ENCODE measurements at regions not wholly inside any gene's neighbourhood (a gene's known extent, or its start where the extent isn't known, plus 50 kb on each side); places are given as distances from the start of the nearest gene placed in this dataset.

GRCh38 chr1:98048751-98049325 lies 128.0 kb upstream of the DPYD start:
- Histone ChIP-seq H3K27me3 (ENCODE audit: control insufficient read depth, insufficient read depth, low read length) (peaks cover 88% of the 10 kb centered on the region), H3K4me3 (ENCODE audit: insufficient read depth, low read depth, low read length) (peak overlapping the region; percentile 11; the same call in 1 of the 2 replicates), H3K36me3 (replicated peaks; ENCODE audit: control insufficient read depth, insufficient read depth, low read length) (no peaks in the 10 kb centered on the region)
- DNase-seq = peak; percentile 26

GRCh38 chr1:98048244-98048643 lies 127.4 kb upstream of the DPYD start:
- Histone ChIP-seq H3K27me3 (ENCODE audit: control insufficient read depth, insufficient read depth, low read length) (peaks cover 89% of the 10 kb centered on the region), H3K36me3 (replicated peaks; ENCODE audit: control insufficient read depth, insufficient read depth, low read length) (no peaks in the 10 kb centered on the region), H3K4me3 (ENCODE audit: insufficient read depth, low read depth, low read length) (peak overlapping the region; percentile 11; the same call in 1 of the 2 replicates)
- DNase-seq = peak; percentile 70

GRCh38 chr1:98047171-98047570 lies 126.3 kb upstream of the DPYD start:
- H3K27me3 ChIP-seq (ENCODE audit: control insufficient read depth, insufficient read depth, low read length) = peaks cover 86% of the 10 kb centered on the region
- DNase-seq = no peak

GRCh38 chr1:98045767-98046641 lies 125.2 kb upstream of the DPYD start:
- Histone ChIP-seq H3K4me3 (ENCODE audit: insufficient read depth, low read depth, low read length) (peak overlapping the region; percentile 55), H3K36me3 (replicated peaks; ENCODE audit: control insufficient read depth, insufficient read depth, low read length) (no peaks in the 10 kb centered on the region), H3K27me3 (ENCODE audit: control insufficient read depth, insufficient read depth, low read length) (peaks cover 86% of the 10 kb centered on the region)
- peak; percentile 60 for DNase-seq

More at GRCh38 chr1:98047171-98047570, 126.3 kb upstream of the DPYD start:
- H3K36me3 ChIP-seq (replicated peaks; ENCODE audit: control insufficient read depth, insufficient read depth, low read length) = no peaks in the 10 kb centered on the region
- no peak overlapping the region for H3K4me3 ChIP-seq (ENCODE audit: insufficient read depth, low read depth, low read length)

- peak; percentile 67 for DNase-seq
- Histone ChIP-seq H3K27me3 (ENCODE audit: control insufficient read depth, insufficient read depth, low read length) (peaks cover 79% of the 10 kb centered on the region), H3K4me3 (ENCODE audit: insufficient read depth, low read depth, low read length) (peak overlapping the region; percentile 55)
Measured at GRCh38 chr1:98045211-98045766, 124.5 kb upstream of the DPYD start.

GRCh38 chr1:98044766-98045165 lies 123.9 kb upstream of the DPYD start:
- H3K36me3 ChIP-seq (replicated peaks; ENCODE audit: control insufficient read depth, insufficient read depth, low read length) = no peaks in the 10 kb centered on the region
- H3K4me3 ChIP-seq (ENCODE audit: insufficient read depth, low read depth, low read length) = peak overlapping the region; percentile 55
- DNase-seq = no peak
- peaks cover 74% of the 10 kb centered on the region for H3K27me3 ChIP-seq (ENCODE audit: control insufficient read depth, insufficient read depth, low read length)

More at GRCh38 chr1:98045211-98045766, 124.5 kb upstream of the DPYD start:
- H3K36me3 ChIP-seq (replicated peaks; ENCODE audit: control insufficient read depth, insufficient read depth, low read length) = no peaks in the 10 kb centered on the region

- Histone ChIP-seq H3K27me3 (ENCODE audit: control insufficient read depth, insufficient read depth, low read length) (peaks cover 68% of the 10 kb centered on the region), H3K36me3 (replicated peaks; ENCODE audit: control insufficient read depth, insufficient read depth, low read length) (no peaks in the 10 kb centered on the region), H3K4me3 (ENCODE audit: insufficient read depth, low read depth, low read length) (no peak overlapping the region)
- DNase-seq = peak; percentile 21
Measured at GRCh38 chr1:98044071-98044697, 123.3 kb upstream of the DPYD start.

GRCh38 chr1:98035602-98036002 lies 114.8 kb upstream of the DPYD start:
- Histone ChIP-seq H3K27me3 (ENCODE audit: control insufficient read depth, insufficient read depth, low read length) (no peaks in the 10 kb centered on the region), H3K4me3 (ENCODE audit: insufficient read depth, low read depth, low read length) (no peak overlapping the region), H3K36me3 (replicated peaks; ENCODE audit: control insufficient read depth, insufficient read depth, low read length) (no peaks in the 10 kb centered on the region)
- no peak for DNase-seq

GRCh38 chr1:98034505-98034904 lies 113.7 kb upstream of the DPYD start:
- H3K27me3 ChIP-seq (ENCODE audit: control insufficient read depth, insufficient read depth, low read length) = no peaks in the 10 kb centered on the region
- no peak overlapping the region for H3K4me3 ChIP-seq (ENCODE audit: insufficient read depth, low read depth, low read length)
- DNase-seq = no peak
- H3K36me3 ChIP-seq (replicated peaks; ENCODE audit: control insufficient read depth, insufficient read depth, low read length) = no peaks in the 10 kb centered on the region

- no peak for DNase-seq
- Histone ChIP-seq H3K36me3 (replicated peaks; ENCODE audit: control insufficient read depth, insufficient read depth, low read length) (no peaks in the 10 kb centered on the region), H3K4me3 (ENCODE audit: insufficient read depth, low read depth, low read length) (no peak overlapping the region)
Measured at GRCh38 chr1:98032958-98033357, 112.1 kb upstream of the DPYD start.

GRCh38 chr1:98030976-98031375 lies 110.1 kb upstream of the DPYD start:
- Histone ChIP-seq H3K36me3 (replicated peaks; ENCODE audit: control insufficient read depth, insufficient read depth, low read length) (no peaks in the 10 kb centered on the region), H3K4me3 (ENCODE audit: insufficient read depth, low read depth, low read length) (no peak overlapping the region), H3K27me3 (ENCODE audit: control insufficient read depth, insufficient read depth, low read length) (no peaks in the 10 kb centered on the region)
- no peak for DNase-seq

More at GRCh38 chr1:98032958-98033357, 112.1 kb upstream of the DPYD start:
- no peaks in the 10 kb centered on the region for H3K27me3 ChIP-seq (ENCODE audit: control insufficient read depth, insufficient read depth, low read length)

GRCh38 chr1:98030483-98030882 lies 109.6 kb upstream of the DPYD start:
- no peak for DNase-seq
- H3K27me3 ChIP-seq (ENCODE audit: control insufficient read depth, insufficient read depth, low read length) = no peaks in the 10 kb centered on the region
- no peaks in the 10 kb centered on the region for H3K36me3 ChIP-seq (replicated peaks; ENCODE audit: control insufficient read depth, insufficient read depth, low read length)
- H3K4me3 ChIP-seq (ENCODE audit: insufficient read depth, low read depth, low read length) = no peak overlapping the region

GRCh38 chr1:98028800-98029199 lies 108.0 kb upstream of the DPYD start:
- DNase-seq = no peak
- no peaks in the 10 kb centered on the region for H3K27me3 ChIP-seq (ENCODE audit: control insufficient read depth, insufficient read depth, low read length)
- H3K4me3 ChIP-seq (ENCODE audit: insufficient read depth, low read depth, low read length) = no peak overlapping the region
- H3K36me3 ChIP-seq (replicated peaks; ENCODE audit: control insufficient read depth, insufficient read depth, low read length) = no peaks in the 10 kb centered on the region

- Histone ChIP-seq H3K27me3 (ENCODE audit: control insufficient read depth, insufficient read depth, low read length) (no peaks in the 10 kb centered on the region), H3K36me3 (replicated peaks; ENCODE audit: control insufficient read depth, insufficient read depth, low read length) (no peaks in the 10 kb centered on the region), H3K4me3 (ENCODE audit: insufficient read depth, low read depth, low read length) (no peak overlapping the region)
- DNase-seq = no peak
Measured at GRCh38 chr1:98027103-98027705, 106.4 kb upstream of the DPYD start.
